ENCODE measurements at regions not wholly inside any gene's neighbourhood (a gene's known extent, or its start where the extent isn't known, plus 50 kb on each side); places are given as distances from the start of the nearest gene placed in this dataset.
A peak's percentile ranks its signal among the peaks of the same experiment; 100 is the strongest.

DNA sequence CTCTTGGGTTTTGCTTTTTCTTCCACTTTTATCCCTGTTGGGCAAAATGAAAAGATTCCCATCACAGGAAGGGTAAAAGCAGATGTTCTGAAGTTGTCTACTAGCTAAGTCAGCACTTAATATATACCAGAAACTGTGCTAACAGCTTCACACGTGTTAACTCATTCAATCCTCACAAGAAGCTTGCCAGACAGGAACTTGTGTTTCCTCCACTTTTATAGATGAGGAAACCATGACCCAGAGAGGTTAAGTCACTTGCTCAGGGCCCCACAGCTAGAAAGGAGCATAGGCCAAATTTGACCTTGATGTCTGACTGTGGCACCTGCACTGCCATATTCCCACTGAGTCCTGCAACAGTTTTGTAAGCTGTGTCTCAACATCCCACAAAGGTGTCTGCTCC is 76.8 kb upstream of the EPC2 start:
- H3K27me3 ChIP-seq (ENCODE audit: insufficient read depth, low read length): no peaks in the 10 kb centered on the region; the same call in 1 of the 2 replicates
- WGBS: 86% methylated on average over 1 of the region's 1 CpG
- H3K9me3 ChIP-seq (ENCODE audit: insufficient read depth, low read depth, low read length): no peaks in the 10 kb centered on the region
- no peaks in the 10 kb centered on the region for H3K4me1 ChIP-seq (ENCODE audit: insufficient read depth, low read length)
- no peak overlapping the region for H3K27ac ChIP-seq (ENCODE audit: low read depth, low read length)
- H3K9ac ChIP-seq (ENCODE audit: low read depth, low read length): no peak overlapping the region
- H3K36me3 ChIP-seq (ENCODE audit: insufficient read depth, low read length): no peaks in the 10 kb centered on the region
- no peak overlapping the region for H3K4me3 ChIP-seq (ENCODE audit: low read length)

DNA sequence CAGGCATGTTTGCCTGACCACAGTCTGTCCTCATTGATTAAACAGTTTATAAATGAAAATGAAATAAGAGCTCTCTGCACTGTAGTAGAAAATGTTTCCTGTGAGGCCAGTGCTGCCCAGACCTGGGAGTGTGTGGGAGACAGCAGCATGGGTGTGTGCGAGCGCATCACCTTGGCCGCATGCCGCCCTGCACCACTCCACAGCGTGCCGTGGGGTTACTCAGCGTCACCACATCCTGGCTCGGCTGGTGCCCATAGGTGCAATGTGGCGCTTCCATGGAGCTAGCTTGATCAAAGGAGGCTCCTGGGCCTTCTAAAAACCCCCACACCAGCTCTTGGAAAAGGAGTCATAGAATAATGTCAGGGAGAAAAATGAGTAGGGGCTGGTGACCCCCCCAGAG is 76.0 kb upstream of the EPC2 start:
- H3K36me3 ChIP-seq (ENCODE audit: insufficient read depth, low read length): no peaks in the 10 kb centered on the region
- no peaks in the 10 kb centered on the region for H3K4me1 ChIP-seq (ENCODE audit: insufficient read depth, low read length)
- no peak overlapping the region for H3K9ac ChIP-seq (ENCODE audit: low read depth, low read length)
- 94% methylated on average over 9 of the region's 9 CpGs for WGBS
- no peaks in the 10 kb centered on the region for H3K9me3 ChIP-seq (ENCODE audit: insufficient read depth, low read depth, low read length)
- no peak overlapping the region for H3K27ac ChIP-seq (ENCODE audit: low read depth, low read length)
- H3K27me3 ChIP-seq (ENCODE audit: insufficient read depth, low read length): no peaks in the 10 kb centered on the region; the same call in 1 of the 2 replicates
- no peak overlapping the region for H3K4me3 ChIP-seq (ENCODE audit: low read length)

DNA sequence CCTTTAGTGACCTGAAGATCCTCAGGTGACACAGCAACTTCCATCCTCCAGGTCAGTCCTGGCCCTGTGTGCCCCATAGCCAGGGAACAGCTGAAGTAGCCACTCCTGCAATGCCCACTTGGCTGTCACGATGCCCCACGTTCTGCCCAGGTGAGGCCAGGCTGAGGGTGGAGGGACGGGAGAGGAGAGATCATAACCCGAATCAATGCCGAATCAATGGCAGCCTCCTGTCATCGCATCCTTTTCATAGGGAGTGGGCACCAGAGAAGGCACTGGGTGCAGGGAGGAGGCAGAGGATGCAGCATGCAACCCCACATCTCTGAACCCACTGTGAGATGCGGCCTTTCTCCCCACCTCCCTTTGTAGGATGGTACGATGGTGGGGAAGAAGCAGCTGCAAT is 75.3 kb upstream of the EPC2 start:
- WGBS: 97% methylated on average over 7 of the region's 8 CpGs
- H3K9me3 ChIP-seq (ENCODE audit: insufficient read depth, low read depth, low read length): no peaks in the 10 kb centered on the region
- H3K27me3 ChIP-seq (ENCODE audit: insufficient read depth, low read length): no peaks in the 10 kb centered on the region; the same call in 1 of the 2 replicates
- no peak overlapping the region for H3K9ac ChIP-seq (ENCODE audit: low read depth, low read length)
- no peak overlapping the region for H3K27ac ChIP-seq (ENCODE audit: low read depth, low read length)
- no peaks in the 10 kb centered on the region for H3K4me1 ChIP-seq (ENCODE audit: insufficient read depth, low read length)
- H3K36me3 ChIP-seq (ENCODE audit: insufficient read depth, low read length): no peaks in the 10 kb centered on the region
- no peak overlapping the region for H3K4me3 ChIP-seq (ENCODE audit: low read length)

DNA sequence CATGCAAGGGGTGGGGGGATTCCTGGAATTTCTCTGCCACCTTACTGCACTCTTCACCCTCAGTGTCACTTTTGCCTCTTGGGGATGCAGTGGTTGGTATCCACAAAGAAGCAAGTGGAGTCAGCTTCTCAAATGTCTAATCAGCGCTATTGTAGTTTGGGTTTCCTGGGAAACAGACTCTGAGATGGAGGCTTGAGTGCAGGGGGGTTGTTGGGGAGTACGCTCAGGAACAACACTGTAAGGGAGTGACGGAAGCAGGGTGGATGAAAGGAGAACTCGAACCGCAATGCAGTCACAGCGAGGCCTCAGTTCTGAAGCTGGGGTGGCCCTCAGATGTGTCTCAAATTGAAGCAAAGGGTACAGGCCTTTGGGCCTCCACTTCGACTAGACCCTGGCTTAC is 73.6 kb upstream of the EPC2 start:
- H3K9me3 ChIP-seq (ENCODE audit: insufficient read depth, low read depth, low read length): no peaks in the 10 kb centered on the region
- no peak overlapping the region for H3K9ac ChIP-seq (ENCODE audit: low read depth, low read length)
- 93% methylated on average over 7 of the region's 7 CpGs for WGBS
- no peaks in the 10 kb centered on the region for H3K4me1 ChIP-seq (ENCODE audit: insufficient read depth, low read length)
- no peak overlapping the region for H3K27ac ChIP-seq (ENCODE audit: low read depth, low read length)
- H3K4me3 ChIP-seq (ENCODE audit: low read length): no peak overlapping the region
- H3K36me3 ChIP-seq (ENCODE audit: insufficient read depth, low read length): no peaks in the 10 kb centered on the region
- peaks cover 12% of the 10 kb centered on the region; the same call in 1 of the 2 replicates for H3K27me3 ChIP-seq (ENCODE audit: insufficient read depth, low read length)

DNA sequence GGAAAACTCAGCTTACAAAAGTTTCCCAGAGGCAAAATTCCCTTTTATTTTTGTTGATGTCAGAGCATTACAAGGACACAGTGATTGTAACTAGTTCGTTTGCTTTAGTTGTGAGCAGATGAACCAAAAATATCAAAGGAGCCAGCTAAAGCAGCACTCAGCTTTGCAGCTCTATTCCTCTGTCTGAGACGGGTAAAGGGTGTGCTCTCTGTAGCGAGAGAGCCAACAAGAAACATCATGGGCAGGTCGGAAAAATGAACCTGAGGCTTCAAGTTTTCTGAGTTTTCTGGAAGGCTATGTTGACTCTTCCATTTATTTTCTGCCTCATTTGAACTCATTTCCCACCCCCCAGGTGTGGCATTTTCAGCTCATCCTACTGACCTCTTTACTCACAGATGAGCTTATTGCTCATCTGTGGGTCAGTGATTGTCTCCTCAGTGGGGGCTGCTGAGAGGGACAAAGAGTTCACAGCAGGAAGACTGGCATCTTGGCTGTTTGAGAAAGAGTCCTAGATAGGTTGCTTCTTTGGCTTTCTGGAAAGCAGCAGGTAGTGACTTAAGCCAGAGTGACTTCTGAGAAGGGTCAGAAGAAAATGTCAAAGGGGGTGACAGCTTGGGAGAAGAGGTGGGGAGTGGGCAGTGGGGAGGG is 66.6 kb upstream of the EPC2 start:
- peak overlapping the region; percentile 1; the same call in 1 of the 2 replicates for H3K27ac ChIP-seq (ENCODE audit: low read depth, low read length)
- H3K4me1 ChIP-seq (ENCODE audit: insufficient read depth, low read length): peaks cover 36% of the 10 kb centered on the region
- H3K27me3 ChIP-seq (ENCODE audit: insufficient read depth, low read length): peaks cover 50% of the 10 kb centered on the region; the same call in 1 of the 2 replicates
- 18% methylated on average over 4 of the region's 4 CpGs for WGBS
- H3K9ac ChIP-seq (ENCODE audit: low read depth, low read length): no peak overlapping the region
- H3K9me3 ChIP-seq (ENCODE audit: insufficient read depth, low read depth, low read length): no peaks in the 10 kb centered on the region
- H3K4me3 ChIP-seq (ENCODE audit: low read length): no peak overlapping the region
- no peaks in the 10 kb centered on the region for H3K36me3 ChIP-seq (ENCODE audit: insufficient read depth, low read length)

DNA sequence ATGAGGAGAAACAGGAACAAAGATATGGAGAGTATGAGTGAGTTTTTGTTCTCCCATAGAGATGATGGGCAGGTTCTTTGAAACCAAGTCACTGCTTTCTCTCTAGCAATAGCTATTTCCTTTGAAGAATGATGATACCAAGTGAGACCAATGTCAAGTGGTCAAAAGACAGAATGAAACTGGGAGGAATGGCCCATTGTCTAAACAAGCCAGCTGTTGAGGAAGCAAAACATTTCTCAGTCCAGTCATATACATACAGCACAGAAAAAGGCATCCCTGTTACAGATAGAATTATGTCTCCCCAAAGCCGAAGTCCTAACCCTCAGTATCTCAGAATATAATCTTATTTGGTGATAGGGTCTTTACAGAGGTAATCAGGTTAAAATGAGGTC is 66.1 kb upstream of the EPC2 start:
- Histone ChIP-seq H3K36me3 (ENCODE audit: insufficient read depth, low read length) (no peaks in the 10 kb centered on the region), H3K27me3 (ENCODE audit: insufficient read depth, low read length) (peaks cover 50% of the 10 kb centered on the region; the same call in 1 of the 2 replicates), H3K27ac (ENCODE audit: low read depth, low read length) (no peak overlapping the region), H3K9ac (ENCODE audit: low read depth, low read length) (no peak overlapping the region), H3K4me1 (ENCODE audit: insufficient read depth, low read length) (peaks cover 36% of the 10 kb centered on the region), H3K4me3 (ENCODE audit: low read length) (no peak overlapping the region), H3K9me3 (ENCODE audit: insufficient read depth, low read depth, low read length) (no peaks in the 10 kb centered on the region)
- WGBS: no CpG with 5 or more reads among the region's 1 CpG

- Histone ChIP-seq H3K9me3 (ENCODE audit: insufficient read depth, low read depth, low read length) (no peaks in the 10 kb centered on the region), H3K27me3 (ENCODE audit: insufficient read depth, low read length) (peaks cover 19% of the 10 kb centered on the region; the same call in 1 of the 2 replicates), H3K27ac (ENCODE audit: low read depth, low read length) (no peak overlapping the region), H3K4me3 (ENCODE audit: low read length) (no peak overlapping the region), H3K9ac (ENCODE audit: low read depth, low read length) (no peak overlapping the region), H3K36me3 (ENCODE audit: insufficient read depth, low read length) (no peaks in the 10 kb centered on the region), H3K4me1 (ENCODE audit: insufficient read depth, low read length) (peaks cover 27% of the 10 kb centered on the region)
- 98% methylated on average over 2 of the region's 2 CpGs for WGBS
These were observed 61.7 kb upstream of the EPC2 start for GRCh38 chr2:148582679-148583511.

- H3K9ac ChIP-seq (ENCODE audit: low read depth, low read length): no peak overlapping the region
- no peak overlapping the region for H3K27ac ChIP-seq (ENCODE audit: low read depth, low read length)
- no peaks in the 10 kb centered on the region; the same call in 1 of the 2 replicates for H3K27me3 ChIP-seq (ENCODE audit: insufficient read depth, low read length)
- 93% methylated on average over 4 of the region's 4 CpGs for WGBS
- H3K36me3 ChIP-seq (ENCODE audit: insufficient read depth, low read length): no peaks in the 10 kb centered on the region
- no peak overlapping the region for H3K4me3 ChIP-seq (ENCODE audit: low read length)
- H3K4me1 ChIP-seq (ENCODE audit: insufficient read depth, low read length): peaks cover 16% of the 10 kb centered on the region
- no peaks in the 10 kb centered on the region for H3K9me3 ChIP-seq (ENCODE audit: insufficient read depth, low read depth, low read length)
These were observed 58.9 kb upstream of the EPC2 start for GRCh38 chr2:148585696-148586095.

GRCh38 chr2:148586522-148587128 is 57.9 kb upstream of the EPC2 start:
- WGBS: 32% methylated on average over 4 of the region's 4 CpGs
- Histone ChIP-seq H3K36me3 (ENCODE audit: insufficient read depth, low read length) (no peaks in the 10 kb centered on the region), H3K9me3 (ENCODE audit: insufficient read depth, low read depth, low read length) (no peaks in the 10 kb centered on the region), H3K4me1 (ENCODE audit: insufficient read depth, low read length) (peaks cover 16% of the 10 kb centered on the region), H3K27me3 (ENCODE audit: insufficient read depth, low read length) (no peaks in the 10 kb centered on the region), H3K27ac (ENCODE audit: low read depth, low read length) (no peak overlapping the region), H3K4me3 (ENCODE audit: low read length) (no peak overlapping the region), H3K9ac (ENCODE audit: low read depth, low read length) (no peak overlapping the region)

DNA sequence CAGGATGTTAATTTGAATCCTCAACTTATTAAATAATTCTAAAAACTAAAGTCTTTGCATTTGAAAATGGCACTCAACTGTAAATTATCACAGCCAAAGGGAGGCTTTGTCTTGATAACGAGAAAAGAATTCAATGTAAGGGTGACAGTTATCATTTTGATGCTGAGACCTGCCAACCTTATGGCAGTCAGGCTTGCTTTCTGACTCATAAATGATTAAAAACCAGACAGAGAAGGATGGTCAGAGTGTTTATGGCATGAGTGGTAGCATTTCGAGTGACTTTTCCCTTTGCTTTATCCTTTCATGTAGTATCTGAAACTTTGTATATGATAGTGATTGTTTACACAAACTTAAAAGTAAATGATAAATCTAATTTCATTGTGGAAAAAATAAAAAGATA is 53.9 kb upstream of the EPC2 start:
- Histone ChIP-seq H3K9me3 (ENCODE audit: insufficient read depth, low read depth, low read length) (no peaks in the 10 kb centered on the region), H3K27me3 (ENCODE audit: insufficient read depth, low read length) (no peaks in the 10 kb centered on the region), H3K27ac (ENCODE audit: low read depth, low read length) (no peak overlapping the region), H3K4me1 (ENCODE audit: insufficient read depth, low read length) (peaks cover 6% of the 10 kb centered on the region), H3K36me3 (ENCODE audit: insufficient read depth, low read length) (no peaks in the 10 kb centered on the region), H3K4me3 (ENCODE audit: low read length) (no peak overlapping the region), H3K9ac (ENCODE audit: low read depth, low read length) (no peak overlapping the region)
- 83% methylated on average over 2 of the region's 2 CpGs for WGBS

DNA sequence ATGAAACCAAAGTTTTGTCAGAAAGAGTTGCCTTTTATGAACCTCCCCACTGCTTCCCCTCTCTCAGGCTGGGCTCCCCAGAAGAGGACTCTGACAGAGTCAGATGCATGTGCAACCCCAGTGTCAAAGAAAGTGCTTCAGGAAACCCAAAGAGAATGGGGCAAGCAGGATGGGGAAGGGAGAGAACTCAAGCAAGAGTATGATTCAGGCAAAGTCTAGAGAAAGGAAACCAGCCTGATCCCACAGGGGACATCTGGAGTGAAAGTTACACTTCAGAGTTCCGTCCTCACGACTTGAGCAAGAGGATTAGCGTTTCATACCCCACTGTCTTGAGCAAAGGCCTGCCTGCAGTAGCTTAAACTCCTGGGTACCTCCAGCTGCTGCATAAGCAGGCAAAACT is 51.8 kb upstream of the EPC2 start:
- H3K9ac ChIP-seq (ENCODE audit: low read depth, low read length): no peak overlapping the region
- H3K4me3 ChIP-seq (ENCODE audit: low read length): no peak overlapping the region
- 88% methylated on average over 3 of the region's 3 CpGs for WGBS
- no peaks in the 10 kb centered on the region for H3K27me3 ChIP-seq (ENCODE audit: insufficient read depth, low read length)
- no peaks in the 10 kb centered on the region for H3K9me3 ChIP-seq (ENCODE audit: insufficient read depth, low read depth, low read length)
- no peaks in the 10 kb centered on the region for H3K36me3 ChIP-seq (ENCODE audit: insufficient read depth, low read length)
- H3K27ac ChIP-seq (ENCODE audit: low read depth, low read length): no peak overlapping the region
- no peaks in the 10 kb centered on the region for H3K4me1 ChIP-seq (ENCODE audit: insufficient read depth, low read length)
